CD4-positive, CD25-positive, alpha-beta regulatory T cell (primary cell): ENCODE measurements at regions not wholly inside any gene's neighbourhood (a gene's known extent, or its start where the extent isn't known, plus 50 kb on each side); places are given as distances from the start of the nearest gene placed in this dataset.

Experiments used
- ATAC-seq, 2 donors: fragments of 150-1000 bp; cut with Tn5 transposase; one replicate each; pipeline ENCODE4 v1.10.0; 2021; ENCODE audit warnings: low read depth in 2 of 2, moderate number of reproducible peaks in 2 of 2, moderate library complexity in 1 of 2
- DNase-seq, 3 donors: peaks; one replicate each; pipeline versions ENCODE4 v3.0.0 to v3.0.0-alpha.2; 2012 to 2022; ENCODE audit warnings: mixed read lengths in 1 of 3
- H3K27ac ChIP-seq: one replicate; pipeline ENCODE4 v1.7.0; 2013; ENCODE audit warnings: mild to moderate bottlenecking, low read length; ENCODE audit not compliant: insufficient read depth, poor library complexity, severe bottlenecking
- H3K27me3 ChIP-seq: one replicate; pipeline ENCODE4 v1.7.0; 2013; ENCODE audit warnings: low read length; ENCODE audit not compliant: control insufficient read depth, insufficient read depth
- H3K36me3 ChIP-seq: one replicate; pipeline ENCODE4 v1.7.0; 2013; ENCODE audit warnings: mild to moderate bottlenecking, low read length, moderate library complexity; ENCODE audit not compliant: control insufficient read depth, insufficient read depth
- H3K4me1 ChIP-seq: 2 replicates; pipeline ENCODE4 v1.7.0; 2013; ENCODE audit warnings: mild to moderate bottlenecking, low read length; ENCODE audit not compliant: insufficient read depth, control insufficient read depth, poor library complexity, severe bottlenecking
- H3K4me3 ChIP-seq: one replicate; pipeline ENCODE4 v1.7.0; 2013; ENCODE audit warnings: low read depth, mild to moderate bottlenecking, low read length, moderate library complexity
- H3K9me3 ChIP-seq, 2 experiments: 1 replicate in 1 of 2; 2 replicates in 1 of 2; pipeline ENCODE4 v1.7.0; 2013; ENCODE audit warnings: low read length in 2 of 2, mild to moderate bottlenecking in 1 of 2, moderate library complexity in 1 of 2; ENCODE audit not compliant: control insufficient read depth in 2 of 2
- H3K27ac Mint-ChIP-seq, 3 donors: one replicate each; pipeline ENCODE4 v1.8.0; 2020 to 2022; ENCODE audit warnings: mild to moderate bottlenecking in 3 of 3, mixed read lengths in 3 of 3, moderate library complexity in 2 of 3
- H3K27me3 Mint-ChIP-seq: one replicate; pipeline ENCODE4 v1.8.0; 2022; ENCODE audit warnings: mild to moderate bottlenecking, mixed read lengths
- H3K36me3 Mint-ChIP-seq: one replicate; pipeline ENCODE4 v1.8.0; 2020; ENCODE audit warnings: mixed read lengths
- H3K4me1 Mint-ChIP-seq, 4 donors: one replicate each; pipeline ENCODE4 v1.8.0; 2020 to 2022; ENCODE audit warnings: mixed read lengths in 4 of 4, mild to moderate bottlenecking in 1 of 4
- H3K4me3 Mint-ChIP-seq, 4 donors: one replicate each; pipeline ENCODE4 v1.8.0; 2020 to 2022; ENCODE audit warnings: mild to moderate bottlenecking in 4 of 4, mixed read lengths in 4 of 4, moderate library complexity in 3 of 4
- H3K9me3 Mint-ChIP-seq, 7 donors: one replicate each; pipeline ENCODE4 v1.8.0; 2020 to 2022; ENCODE audit warnings: mixed read lengths in 7 of 7, mild to moderate bottlenecking in 3 of 7, moderate library complexity in 2 of 7

- H3K4me3 Mint-ChIP-seq = no peak overlapping the region
- no peak overlapping the region for H3K27ac ChIP-seq
- H3K36me3 Mint-ChIP-seq = no peaks in the 10 kb centered on the region
- H3K27ac Mint-ChIP-seq = no peak overlapping the region
- DNase-seq (no peak), ATAC-seq (no peak)
- H3K4me1 ChIP-seq = no peaks in the 10 kb centered on the region
- H3K27me3 ChIP-seq = no peaks in the 10 kb centered on the region
- no peak overlapping the region for H3K4me3 ChIP-seq
- H3K9me3 Mint-ChIP-seq = peaks cover 0 to 5% (median 0%) of the 10 kb centered on the region in 7 donors
- H3K4me1 Mint-ChIP-seq = no peaks in the 10 kb centered on the region
- H3K36me3 ChIP-seq = no peaks in the 10 kb centered on the region
- H3K27me3 Mint-ChIP-seq = no peaks in the 10 kb centered on the region
- no peaks in the 10 kb centered on the region for H3K9me3 ChIP-seq
Observed at GRCh38 chr18:53715243-53715853, 509.1 kb downstream of the MBD2 start.

- DNase-seq = no peak
- H3K4me1 Mint-ChIP-seq = no peaks in the 10 kb centered on the region
- H3K27me3 ChIP-seq = no peaks in the 10 kb centered on the region
Observed at GRCh38 chr18:53710080-53710479, 514.4 kb downstream of the MBD2 start.

GRCh38 chr18:53702480-53702879 is 522.0 kb downstream of the MBD2 start:
- H3K27me3 ChIP-seq = no peaks in the 10 kb centered on the region
- no peak overlapping the region for H3K27ac ChIP-seq
- no peak overlapping the region for H3K4me3 ChIP-seq
- H3K36me3 ChIP-seq = no peaks in the 10 kb centered on the region
- H3K4me1 ChIP-seq = no peaks in the 10 kb centered on the region
- Mint-ChIP-seq H3K36me3 (no peaks in the 10 kb centered on the region), H3K4me3 (no peak overlapping the region), H3K27ac (no peak overlapping the region), H3K4me1 (no peaks in the 10 kb centered on the region), H3K27me3 (no peaks in the 10 kb centered on the region), H3K9me3 (peaks cover 0 to 5% (median 0%) of the 10 kb centered on the region in 7 donors)
- no peak for DNase-seq
- ATAC-seq = no peak
- no peaks in the 10 kb centered on the region for H3K9me3 ChIP-seq

More at GRCh38 chr18:53710080-53710479, 514.4 kb downstream of the MBD2 start:
- Mint-ChIP-seq H3K27ac (no peak overlapping the region), H3K9me3 (peaks cover 0 to 6% (median 0%) of the 10 kb centered on the region in 7 donors), H3K4me3 (no peak overlapping the region), H3K27me3 (no peaks in the 10 kb centered on the region), H3K36me3 (no peaks in the 10 kb centered on the region)
- Histone ChIP-seq H3K27ac (no peak overlapping the region), H3K9me3 (no peaks in the 10 kb centered on the region), H3K36me3 (no peaks in the 10 kb centered on the region), H3K4me3 (no peak overlapping the region), H3K4me1 (no peaks in the 10 kb centered on the region)
- ATAC-seq = no peak

- Histone ChIP-seq H3K4me3 (no peak overlapping the region), H3K27me3 (no peaks in the 10 kb centered on the region), H3K27ac (no peak overlapping the region), H3K9me3 (no peaks in the 10 kb centered on the region), H3K36me3 (no peaks in the 10 kb centered on the region), H3K4me1 (no peaks in the 10 kb centered on the region)
- no peak for ATAC-seq
- Mint-ChIP-seq H3K27ac (no peak overlapping the region), H3K9me3 (peaks cover 0 to 5% (median 0%) of the 10 kb centered on the region in 7 donors), H3K4me1 (no peaks in the 10 kb centered on the region), H3K4me3 (no peak overlapping the region), H3K36me3 (no peaks in the 10 kb centered on the region), H3K27me3 (no peaks in the 10 kb centered on the region)
- DNase-seq = no peak
Observed at GRCh38 chr18:53701697-53702096, 522.8 kb downstream of the MBD2 start.

- DNase-seq (peak in 1 of 3 donors; percentile 0), ATAC-seq (no peak)
- Mint-ChIP-seq H3K4me3 (no peak overlapping the region), H3K36me3 (no peaks in the 10 kb centered on the region), H3K4me1 (no peaks in the 10 kb centered on the region), H3K27ac (peak overlapping the region in 1 of 3 donors; percentile 30), H3K9me3 (peaks cover 0 to 7% (median 0%) of the 10 kb centered on the region in 7 donors), H3K27me3 (no peaks in the 10 kb centered on the region)
- Histone ChIP-seq H3K27me3 (no peaks in the 10 kb centered on the region), H3K27ac (no peak overlapping the region), H3K4me3 (no peak overlapping the region), H3K4me1 (no peaks in the 10 kb centered on the region), H3K9me3 (no peaks in the 10 kb centered on the region), H3K36me3 (no peaks in the 10 kb centered on the region)
Observed at GRCh38 chr18:53698907-53699306, 525.6 kb downstream of the MBD2 start.

GRCh38 chr18:53689886-53690285 is 534.6 kb downstream of the MBD2 start:
- Histone ChIP-seq H3K27ac (no peak overlapping the region), H3K27me3 (no peaks in the 10 kb centered on the region)
- no peaks in the 10 kb centered on the region for H3K4me1 Mint-ChIP-seq

GRCh38 chr18:53686965-53687364 is 537.5 kb downstream of the MBD2 start:
- H3K27me3 ChIP-seq = no peaks in the 10 kb centered on the region
- Mint-ChIP-seq H3K36me3 (no peaks in the 10 kb centered on the region), H3K27ac (no peak overlapping the region), H3K27me3 (no peaks in the 10 kb centered on the region), H3K4me1 (peaks cover 0 to 4% (median 0%) of the 10 kb centered on the region in 4 donors), H3K9me3 (peaks cover 0 to 10% (median 4%) of the 10 kb centered on the region in 7 donors), H3K4me3 (no peak overlapping the region)
- H3K9me3 ChIP-seq = no peaks in the 10 kb centered on the region
- H3K4me1 ChIP-seq = no peaks in the 10 kb centered on the region
- no peak overlapping the region for H3K27ac ChIP-seq
- no peak overlapping the region for H3K4me3 ChIP-seq
- no peaks in the 10 kb centered on the region for H3K36me3 ChIP-seq
- DNase-seq = no peak
- no peak for ATAC-seq

More at GRCh38 chr18:53689886-53690285, 534.6 kb downstream of the MBD2 start:
- Histone ChIP-seq H3K9me3 (no peaks in the 10 kb centered on the region), H3K4me1 (no peaks in the 10 kb centered on the region), H3K4me3 (no peak overlapping the region), H3K36me3 (no peaks in the 10 kb centered on the region)
- no peaks in the 10 kb centered on the region for H3K36me3 Mint-ChIP-seq
- H3K9me3 Mint-ChIP-seq = peaks cover 0 to 7% (median 3%) of the 10 kb centered on the region in 7 donors
- no peaks in the 10 kb centered on the region for H3K27me3 Mint-ChIP-seq
- DNase-seq (no peak), ATAC-seq (no peak)
- H3K27ac Mint-ChIP-seq = no peak overlapping the region
- H3K4me3 Mint-ChIP-seq = no peak overlapping the region

- Mint-ChIP-seq H3K4me3 (no peak overlapping the region), H3K27ac (no peak overlapping the region), H3K27me3 (no peaks in the 10 kb centered on the region), H3K9me3 (peaks cover 0 to 6% (median 2%) of the 10 kb centered on the region in 7 donors), H3K4me1 (peaks cover 0 to 4% (median 0%) of the 10 kb centered on the region in 4 donors), H3K36me3 (no peaks in the 10 kb centered on the region)
- H3K9me3 ChIP-seq = no peaks in the 10 kb centered on the region
- H3K27me3 ChIP-seq = no peaks in the 10 kb centered on the region
- ATAC-seq = no peak
- no peaks in the 10 kb centered on the region for H3K4me1 ChIP-seq
- H3K27ac ChIP-seq = no peak overlapping the region
- H3K36me3 ChIP-seq = no peaks in the 10 kb centered on the region
- DNase-seq = no peak
- H3K4me3 ChIP-seq = no peak overlapping the region
Observed at GRCh38 chr18:53682796-53683195, 541.7 kb downstream of the MBD2 start.
